Stimulated activated naive CD8-positive, alpha-beta T cell treated with anti-CD3 and anti-CD28 coated beads, Interleukin-15, amount 100 ng/mL, for 72 hours (primary cell): ENCODE measurements at regions not wholly inside any gene's neighbourhood (a gene's known extent, or its start where the extent isn't known, plus 50 kb on each side); places are given as distances from the start of the nearest gene placed in this dataset.
"Not testable (repeated sequence)": the region's sequence is repeated elsewhere in the genome, so short reads cannot be mapped to it uniquely, and the experiment has no call there.

ENCODE experiments used
- ATAC-seq: fragments of 150-1000 bp; cut with Tn5 transposase; 2 replicates; pipeline ENCODE4 v1.10.0; 2021; ENCODE audit warnings: mild to moderate bottlenecking, moderate library complexity
- DNase-seq, 2 donors: peaks; one replicate each; pipeline ENCODE4 v3.0.0; 2021 to 2022
- H3K27ac Mint-ChIP-seq, 2 donors: one replicate each; pipeline ENCODE4 v1.8.0; 2022; ENCODE audit warnings: mild to moderate bottlenecking in 2 of 2, mixed read lengths in 2 of 2, moderate library complexity in 2 of 2
- H3K27me3 Mint-ChIP-seq: one replicate; pipeline ENCODE4 v1.8.0; 2022; ENCODE audit warnings: mixed read lengths
- H3K4me1 Mint-ChIP-seq: one replicate; pipeline ENCODE4 v1.8.0; 2022; ENCODE audit warnings: mild to moderate bottlenecking, mixed read lengths
- H3K4me3 Mint-ChIP-seq, 2 donors: one replicate each; pipeline ENCODE4 v1.8.0; 2022; ENCODE audit warnings: mild to moderate bottlenecking in 2 of 2, mixed read lengths in 2 of 2, moderate library complexity in 1 of 2
- H3K9me3 Mint-ChIP-seq, 2 donors: one replicate each; pipeline ENCODE4 v1.8.0; 2022; ENCODE audit warnings: mixed read lengths in 2 of 2

DNA sequence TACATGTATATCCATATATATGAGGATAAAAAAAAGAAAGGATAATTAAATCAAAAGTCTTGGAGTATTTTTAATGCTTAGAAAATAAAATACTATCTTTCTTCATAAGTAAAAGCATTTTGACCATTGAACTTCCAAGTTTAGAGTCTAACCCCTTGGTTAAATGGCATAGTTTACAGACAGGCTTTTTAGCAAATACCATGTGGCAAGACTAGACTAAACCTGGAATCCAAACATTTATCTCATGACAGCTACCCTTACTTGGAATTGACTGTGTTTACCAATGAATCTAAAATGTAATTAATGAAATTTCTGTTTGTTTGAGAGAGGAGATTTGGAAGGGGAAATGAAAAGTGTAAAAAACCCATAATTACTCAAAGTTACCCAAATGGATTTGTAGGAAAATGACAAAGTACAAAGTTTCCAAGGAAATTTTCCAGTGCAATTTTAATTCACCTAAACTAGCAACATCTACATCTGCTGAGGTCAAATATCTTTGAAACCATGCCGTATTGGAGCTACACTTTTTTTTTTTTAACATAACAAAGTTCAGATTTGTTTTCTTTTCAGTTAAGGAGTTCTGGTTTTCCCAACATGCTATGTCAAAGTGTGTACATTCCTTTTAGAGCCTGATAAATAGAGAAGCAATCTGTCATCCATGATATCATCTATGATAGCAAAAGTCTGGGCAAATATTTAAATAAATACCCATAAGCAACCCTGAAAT is 272.1 kb upstream of the DAB2 start:
- Mint-ChIP-seq H3K27ac (peak overlapping the region in 1 of 2 donors; percentile 3), H3K4me1 (no peaks in the 10 kb centered on the region), H3K9me3 (no peaks in the 10 kb centered on the region), H3K27me3 (peaks cover 10% of the 10 kb centered on the region), H3K4me3 (no peak overlapping the region)
- ATAC-seq (no peak), DNase-seq (no peak)

DNA sequence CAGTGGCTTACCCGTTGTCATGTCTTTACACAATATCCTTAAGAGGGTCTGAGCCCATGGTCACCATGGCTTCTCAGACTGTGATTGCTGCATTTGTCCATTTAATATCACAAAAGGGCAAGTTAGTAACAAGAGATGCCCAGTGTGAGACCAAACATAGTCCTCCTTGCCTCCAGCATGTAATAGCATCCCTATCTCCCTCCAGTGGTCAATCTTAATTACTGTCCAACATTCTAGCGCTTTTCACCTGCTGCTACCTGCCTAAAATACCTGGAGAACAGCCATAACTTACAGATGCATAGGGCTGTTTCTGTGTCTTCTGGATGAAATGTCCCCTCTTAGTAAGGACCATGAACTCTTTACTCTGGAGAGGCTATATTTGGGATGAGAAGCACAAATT is 267.2 kb upstream of the DAB2 start:
- ATAC-seq (no peak), DNase-seq (no peak)
- no peak overlapping the region for H3K4me3 Mint-ChIP-seq
- H3K4me1 Mint-ChIP-seq, result no peaks in the 10 kb centered on the region
- no peak overlapping the region for H3K27ac Mint-ChIP-seq
- H3K9me3 Mint-ChIP-seq, result peaks cover 0 to 7% of the 10 kb centered on the region in 2 donors
- H3K27me3 Mint-ChIP-seq, result peaks cover 31% of the 10 kb centered on the region

DNA sequence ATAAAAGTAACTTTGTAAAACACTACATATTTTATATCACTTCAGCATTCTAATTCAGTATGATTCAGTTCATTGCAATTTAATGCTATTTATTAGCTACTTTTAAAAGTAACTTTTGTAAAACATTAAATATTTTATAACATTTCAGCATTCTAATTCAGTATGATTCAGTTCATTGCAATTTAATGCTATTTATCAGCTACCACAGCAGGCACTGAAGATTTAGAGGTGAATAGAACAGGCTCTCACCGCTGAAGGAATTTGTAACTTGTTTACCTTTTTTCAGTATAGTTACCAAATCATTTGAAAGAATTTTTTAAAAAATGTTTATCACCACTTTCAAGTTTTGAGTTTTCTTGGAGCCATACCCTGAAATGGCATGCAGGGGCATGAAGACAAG is 266.4 kb upstream of the DAB2 start:
- H3K4me3 Mint-ChIP-seq, result no peak overlapping the region
- DNase-seq, result no peak
- no peak overlapping the region for H3K27ac Mint-ChIP-seq
- no peaks in the 10 kb centered on the region for H3K4me1 Mint-ChIP-seq
- H3K27me3 Mint-ChIP-seq, result peaks cover 36% of the 10 kb centered on the region
- peaks cover 0 to 7% of the 10 kb centered on the region in 2 donors for H3K9me3 Mint-ChIP-seq
- ATAC-seq, result no peak

DNA sequence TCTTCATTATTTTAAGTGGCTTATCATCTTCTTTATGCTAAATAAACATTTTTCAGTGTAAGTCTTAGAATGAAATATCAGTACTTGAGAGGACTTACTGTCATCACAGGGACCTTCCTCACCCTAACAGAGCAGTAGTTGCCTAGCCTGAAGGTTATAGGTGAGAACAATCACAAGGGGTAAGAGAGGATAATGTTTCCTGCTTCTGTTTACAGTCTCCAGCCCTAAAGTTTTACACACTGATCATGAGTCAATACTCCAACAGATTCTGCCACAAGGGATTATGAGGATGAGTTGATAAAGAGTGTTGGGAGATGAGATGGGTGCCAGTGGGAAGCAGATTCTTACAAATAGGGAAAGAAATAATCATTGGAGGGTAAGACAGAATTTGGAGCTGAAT is 265.1 kb upstream of the DAB2 start:
- peaks cover 48% of the 10 kb centered on the region for H3K27me3 Mint-ChIP-seq
- H3K27ac Mint-ChIP-seq, result no peak overlapping the region
- ATAC-seq (no peak), DNase-seq (no peak)
- H3K4me3 Mint-ChIP-seq, result no peak overlapping the region
- no peaks in the 10 kb centered on the region for H3K4me1 Mint-ChIP-seq
- H3K9me3 Mint-ChIP-seq, result peaks cover 0 to 7% of the 10 kb centered on the region in 2 donors

DNA sequence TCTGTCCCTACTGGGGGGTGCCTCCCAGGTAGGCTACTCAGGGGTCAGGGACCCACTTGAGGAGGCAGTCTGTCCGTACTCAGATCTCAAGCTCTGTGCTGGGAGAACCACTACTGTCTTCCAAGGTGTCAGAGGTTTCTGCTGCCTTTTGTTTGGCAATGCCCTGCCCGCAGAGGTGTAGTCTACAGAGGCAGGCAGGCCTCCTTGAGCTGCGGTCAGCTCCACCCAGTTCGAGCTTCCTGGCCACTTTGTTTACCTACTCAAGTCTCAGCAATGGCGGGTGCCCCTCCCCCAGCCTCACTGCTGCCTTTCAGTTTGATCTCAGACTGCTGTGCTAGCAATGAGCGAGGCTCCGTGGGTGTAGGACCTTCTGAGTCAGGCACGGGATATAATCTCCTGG is 263.1 kb upstream of the DAB2 start:
- H3K4me3 Mint-ChIP-seq, H3K4me1 Mint-ChIP-seq, ATAC-seq, DNase-seq, H3K9me3 Mint-ChIP-seq, H3K27ac Mint-ChIP-seq: not testable (repeated sequence)
- H3K27me3 Mint-ChIP-seq, result peaks cover 44% of the 10 kb centered on the region

DNA sequence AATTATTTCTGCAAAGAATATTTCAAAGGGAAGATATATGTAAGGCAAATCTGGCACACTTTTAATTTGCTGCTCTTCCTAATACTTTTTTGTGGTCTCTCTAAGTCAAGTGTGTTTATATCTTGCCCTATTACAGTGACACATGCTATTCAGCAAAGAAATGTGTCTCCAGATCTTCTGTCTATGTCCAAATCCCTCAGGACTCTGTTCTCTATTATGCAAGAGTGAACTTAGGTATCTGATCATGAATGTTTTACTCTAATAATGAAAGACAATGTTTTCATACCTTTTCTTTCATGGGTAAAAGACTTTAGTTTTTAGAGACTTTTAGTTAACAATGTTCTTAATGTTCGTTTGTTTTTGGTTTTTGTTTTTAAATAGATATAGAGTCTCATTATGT is 255.4 kb upstream of the DAB2 start:
- no peak overlapping the region for H3K4me3 Mint-ChIP-seq
- no peaks in the 10 kb centered on the region for H3K9me3 Mint-ChIP-seq
- no peak overlapping the region for H3K27ac Mint-ChIP-seq
- ATAC-seq (no peak), DNase-seq (no peak)
- no peaks in the 10 kb centered on the region for H3K4me1 Mint-ChIP-seq
- H3K27me3 Mint-ChIP-seq, result peaks cover 18% of the 10 kb centered on the region

DNA sequence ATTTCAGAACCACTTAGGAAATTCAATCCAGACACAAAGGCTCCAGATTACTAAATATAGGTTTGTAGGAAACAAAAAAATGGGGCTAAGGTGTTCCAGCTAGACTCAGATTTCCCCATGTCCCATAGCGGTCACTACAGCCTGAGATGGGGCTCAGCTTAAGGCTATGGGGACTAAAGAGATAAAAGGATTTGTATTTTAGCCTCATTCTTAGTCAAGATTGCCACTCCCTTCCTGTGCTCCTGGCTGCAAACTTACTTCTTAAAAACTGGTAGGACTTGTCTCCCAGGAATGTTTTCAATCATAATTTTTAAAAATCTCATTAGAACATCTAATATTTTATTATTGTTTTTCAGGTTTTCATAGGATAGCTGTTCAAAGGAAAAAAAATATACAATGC is 253.8 kb upstream of the DAB2 start:
- no peak overlapping the region for H3K27ac Mint-ChIP-seq
- DNase-seq (no peak), ATAC-seq (no peak)
- no peaks in the 10 kb centered on the region for H3K9me3 Mint-ChIP-seq
- H3K4me3 Mint-ChIP-seq, result no peak overlapping the region
- H3K4me1 Mint-ChIP-seq, result no peaks in the 10 kb centered on the region
- peaks cover 17% of the 10 kb centered on the region for H3K27me3 Mint-ChIP-seq

DNA sequence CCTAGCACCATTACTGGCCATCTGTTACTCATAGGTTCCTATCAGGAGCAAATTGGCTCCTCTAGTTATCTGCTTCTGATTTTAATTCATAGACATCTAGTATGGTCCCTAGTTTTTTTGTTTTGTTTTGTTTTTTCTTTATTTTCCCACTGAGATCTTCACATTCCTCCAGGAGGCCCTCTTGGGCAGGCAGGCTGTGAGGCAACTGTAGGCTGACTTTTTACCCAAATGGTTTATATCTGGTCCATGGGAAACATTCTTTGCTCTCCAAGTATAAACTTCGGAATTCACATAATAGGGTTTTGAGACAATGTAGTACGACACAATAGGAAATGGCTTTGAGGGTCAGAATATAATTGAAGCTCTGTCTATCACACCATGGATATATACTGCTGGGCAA is 250.9 kb upstream of the DAB2 start:
- no peak for ATAC-seq
- no peaks in the 10 kb centered on the region for H3K9me3 Mint-ChIP-seq
- H3K4me1 Mint-ChIP-seq, result no peaks in the 10 kb centered on the region
- H3K27ac Mint-ChIP-seq, result no peak overlapping the region
- no peak overlapping the region for H3K4me3 Mint-ChIP-seq
- peaks cover 15% of the 10 kb centered on the region for H3K27me3 Mint-ChIP-seq
- DNase-seq, result no peak

DNA sequence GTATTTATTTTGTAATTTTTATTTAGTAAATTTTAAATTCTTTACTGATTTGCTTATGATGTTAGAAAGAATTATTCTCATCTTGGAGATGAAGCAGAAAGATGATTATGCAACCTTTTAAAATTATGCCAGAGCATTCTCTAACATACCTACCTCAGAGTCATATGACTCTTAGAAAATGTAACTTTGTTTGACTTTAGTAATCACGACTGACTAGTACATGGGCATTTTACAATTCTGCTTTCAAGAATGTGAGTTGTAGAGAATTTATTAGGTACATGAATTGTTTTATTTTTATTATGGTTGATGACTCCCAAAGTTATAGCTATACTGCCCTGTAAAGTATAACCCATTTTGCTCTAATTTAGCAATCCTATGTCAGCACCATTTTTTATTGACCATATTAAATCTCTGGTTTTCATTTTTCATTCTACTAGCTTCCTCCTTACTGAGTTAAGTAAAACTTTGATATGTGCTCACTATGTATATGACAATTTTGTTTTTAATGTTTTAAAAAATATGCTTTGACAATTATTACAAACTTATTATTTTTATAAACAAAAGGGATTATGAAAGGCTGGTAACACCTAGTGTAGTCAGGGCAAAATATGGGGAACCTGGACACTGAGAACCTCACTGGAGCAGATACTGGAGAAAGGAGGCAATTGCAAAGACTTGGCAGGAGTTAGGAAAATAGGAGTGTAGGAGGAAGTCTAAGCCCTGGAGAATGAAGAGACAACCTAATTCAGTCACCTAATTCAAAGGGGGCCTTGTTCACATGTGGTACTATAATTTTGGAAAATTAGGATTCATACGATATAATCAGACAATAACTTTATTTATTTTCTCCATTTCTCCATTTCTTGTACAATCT is 249.7 kb upstream of the DAB2 start:
- no peak for DNase-seq
- no peaks in the 10 kb centered on the region for H3K9me3 Mint-ChIP-seq
- H3K27ac Mint-ChIP-seq, result no peak overlapping the region
- no peak overlapping the region for H3K4me3 Mint-ChIP-seq
- H3K27me3 Mint-ChIP-seq, result peaks cover 15% of the 10 kb centered on the region
- no peaks in the 10 kb centered on the region for H3K4me1 Mint-ChIP-seq
- no peak for ATAC-seq

DNA sequence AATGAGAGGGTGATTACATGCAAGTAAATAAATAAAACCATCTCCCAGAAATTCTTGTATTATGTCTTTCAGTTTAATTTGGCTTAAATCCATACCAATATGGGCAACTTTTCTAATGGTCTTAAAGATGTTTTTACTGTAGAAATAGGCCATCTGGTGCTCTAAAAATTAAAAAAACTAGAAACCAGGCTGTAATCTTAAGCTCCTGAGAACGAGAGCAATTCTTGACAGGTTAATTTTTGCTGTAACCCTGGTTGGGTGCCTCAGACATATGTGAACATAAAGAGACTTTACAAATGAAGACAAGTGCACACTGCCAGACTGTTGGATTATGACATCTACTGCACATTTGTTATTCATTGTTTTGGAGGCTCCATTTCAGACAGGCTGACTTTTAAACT is 246.8 kb upstream of the DAB2 start:
- no peak overlapping the region for H3K27ac Mint-ChIP-seq
- no peaks in the 10 kb centered on the region for H3K9me3 Mint-ChIP-seq
- DNase-seq (no peak), ATAC-seq (no peak)
- no peaks in the 10 kb centered on the region for H3K4me1 Mint-ChIP-seq
- H3K27me3 Mint-ChIP-seq, result peaks cover 15% of the 10 kb centered on the region
- no peak overlapping the region for H3K4me3 Mint-ChIP-seq

DNA sequence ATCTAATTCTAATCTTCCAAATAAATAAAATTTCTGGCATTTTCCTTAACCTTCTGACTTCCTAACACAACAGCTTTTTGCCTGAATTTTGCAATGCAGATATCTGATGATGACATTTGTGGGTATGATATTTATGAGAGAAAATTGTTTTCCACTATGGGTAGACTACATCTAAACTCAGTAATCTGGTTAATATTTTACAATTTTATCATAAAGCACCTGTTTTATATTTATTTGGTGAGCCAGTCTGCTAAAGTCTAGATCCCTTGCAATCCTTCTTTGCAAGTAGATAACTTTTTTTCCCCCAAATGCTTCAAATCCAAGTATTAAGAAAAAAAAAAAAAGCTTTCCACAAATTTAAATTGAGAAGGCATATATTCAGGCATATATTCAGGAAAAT is 246.2 kb upstream of the DAB2 start:
- H3K27ac Mint-ChIP-seq, result no peak overlapping the region
- H3K4me3 Mint-ChIP-seq, result no peak overlapping the region
- peaks cover 15% of the 10 kb centered on the region for H3K27me3 Mint-ChIP-seq
- H3K4me1 Mint-ChIP-seq, result no peaks in the 10 kb centered on the region
- no peaks in the 10 kb centered on the region for H3K9me3 Mint-ChIP-seq
- no peak for ATAC-seq
- DNase-seq, result no peak

DNA sequence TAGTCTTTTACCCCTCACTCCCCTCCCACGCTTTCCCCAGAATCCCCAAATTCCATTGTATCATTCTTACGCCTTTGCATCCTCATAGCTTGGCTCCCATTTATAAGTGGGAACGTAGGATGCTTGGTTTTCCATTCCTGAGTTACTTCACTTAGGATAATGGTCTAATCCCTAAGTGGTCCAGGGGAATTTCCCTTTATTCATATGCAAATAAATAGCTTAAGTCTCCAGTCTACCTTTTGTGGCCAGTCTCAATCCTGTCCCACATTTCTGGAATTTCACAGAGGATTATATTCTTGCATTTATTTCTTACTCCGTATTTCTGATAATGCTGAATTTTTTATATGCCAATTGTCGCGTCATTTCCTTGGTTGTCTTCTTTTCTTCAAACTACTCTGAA is 245.6 kb upstream of the DAB2 start:
- Mint-ChIP-seq H3K9me3 (no peaks in the 10 kb centered on the region), H3K27me3 (peaks cover 11% of the 10 kb centered on the region), H3K4me1 (no peaks in the 10 kb centered on the region), H3K4me3 (no peak overlapping the region), H3K27ac (no peak overlapping the region)
- ATAC-seq (no peak), DNase-seq (no peak)

DNA sequence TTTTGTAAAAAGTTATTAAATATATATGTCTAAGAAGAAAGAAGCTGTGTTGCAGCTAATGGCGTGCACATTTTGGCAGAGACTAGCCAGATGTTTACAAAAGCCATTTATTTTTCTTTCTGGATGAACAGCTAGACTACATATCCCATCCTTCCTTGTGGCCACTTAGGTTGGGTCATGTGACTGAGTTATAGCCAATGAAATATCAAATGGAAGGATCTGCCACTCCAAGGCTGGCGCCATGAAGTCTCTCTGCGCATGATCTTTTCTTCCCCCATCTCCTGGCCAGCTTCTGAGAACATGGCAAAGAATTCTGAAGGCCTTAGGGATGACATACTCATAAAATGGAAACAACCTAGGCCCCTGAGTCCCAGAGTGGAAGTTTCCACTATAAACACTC is 244.2 kb upstream of the DAB2 start:
- DNase-seq, result no peak
- peaks cover 7% of the 10 kb centered on the region for H3K27me3 Mint-ChIP-seq
- H3K4me1 Mint-ChIP-seq, result no peaks in the 10 kb centered on the region
- H3K9me3 Mint-ChIP-seq, result no peaks in the 10 kb centered on the region
- no peak overlapping the region for H3K27ac Mint-ChIP-seq
- no peak for ATAC-seq
- no peak overlapping the region for H3K4me3 Mint-ChIP-seq

DNA sequence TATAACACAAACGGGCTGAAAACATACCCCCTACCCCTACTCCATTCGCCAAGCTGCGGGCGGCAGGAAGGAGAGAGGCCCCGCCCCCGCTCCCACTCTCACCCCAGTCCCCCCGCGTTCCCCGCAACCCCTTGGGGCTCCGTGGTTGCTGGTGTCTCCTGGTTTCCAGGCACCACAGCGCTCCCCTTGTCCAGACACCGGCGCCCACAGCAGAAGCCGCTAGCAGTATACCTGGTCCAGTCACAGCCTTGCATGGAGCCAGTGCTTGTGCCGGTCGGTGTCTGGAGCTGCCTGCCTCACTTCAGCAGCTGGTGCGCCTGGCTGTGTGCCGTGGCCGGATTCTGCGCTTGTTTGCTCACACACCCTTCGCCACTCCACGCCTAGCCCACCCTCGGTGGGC is 240.5 kb upstream of the DAB2 start:
- no peaks in the 10 kb centered on the region for H3K27me3 Mint-ChIP-seq
- no peak for ATAC-seq
- no peak for DNase-seq
- no peaks in the 10 kb centered on the region for H3K9me3 Mint-ChIP-seq
- H3K4me1 Mint-ChIP-seq, result peaks cover 7% of the 10 kb centered on the region
- H3K4me3 Mint-ChIP-seq, result no peak overlapping the region
- H3K27ac Mint-ChIP-seq, result no peak overlapping the region

DNA sequence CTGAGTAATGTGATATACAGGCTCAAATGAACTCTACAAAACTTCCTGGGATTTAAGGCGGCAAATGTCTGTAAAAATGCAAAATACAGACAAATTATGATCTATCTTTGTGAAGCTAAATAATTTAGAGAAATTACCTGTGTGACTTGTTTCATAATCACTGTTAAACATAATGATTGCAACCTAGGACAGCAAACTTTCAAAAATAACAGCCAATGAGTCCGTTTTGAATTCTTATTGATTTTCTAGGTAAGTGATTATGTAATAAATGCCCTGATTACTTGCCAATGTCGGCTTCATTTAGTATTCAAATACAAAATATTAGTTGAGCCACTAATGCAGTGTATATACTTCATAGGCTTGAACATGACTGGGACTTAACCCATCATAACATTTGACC is 238.2 kb upstream of the DAB2 start:
- Mint-ChIP-seq H3K4me1 (peaks cover 16% of the 10 kb centered on the region), H3K27me3 (no peaks in the 10 kb centered on the region), H3K27ac (no peak overlapping the region), H3K4me3 (no peak overlapping the region), H3K9me3 (no peaks in the 10 kb centered on the region)
- DNase-seq (no peak), ATAC-seq (no peak)

DNA sequence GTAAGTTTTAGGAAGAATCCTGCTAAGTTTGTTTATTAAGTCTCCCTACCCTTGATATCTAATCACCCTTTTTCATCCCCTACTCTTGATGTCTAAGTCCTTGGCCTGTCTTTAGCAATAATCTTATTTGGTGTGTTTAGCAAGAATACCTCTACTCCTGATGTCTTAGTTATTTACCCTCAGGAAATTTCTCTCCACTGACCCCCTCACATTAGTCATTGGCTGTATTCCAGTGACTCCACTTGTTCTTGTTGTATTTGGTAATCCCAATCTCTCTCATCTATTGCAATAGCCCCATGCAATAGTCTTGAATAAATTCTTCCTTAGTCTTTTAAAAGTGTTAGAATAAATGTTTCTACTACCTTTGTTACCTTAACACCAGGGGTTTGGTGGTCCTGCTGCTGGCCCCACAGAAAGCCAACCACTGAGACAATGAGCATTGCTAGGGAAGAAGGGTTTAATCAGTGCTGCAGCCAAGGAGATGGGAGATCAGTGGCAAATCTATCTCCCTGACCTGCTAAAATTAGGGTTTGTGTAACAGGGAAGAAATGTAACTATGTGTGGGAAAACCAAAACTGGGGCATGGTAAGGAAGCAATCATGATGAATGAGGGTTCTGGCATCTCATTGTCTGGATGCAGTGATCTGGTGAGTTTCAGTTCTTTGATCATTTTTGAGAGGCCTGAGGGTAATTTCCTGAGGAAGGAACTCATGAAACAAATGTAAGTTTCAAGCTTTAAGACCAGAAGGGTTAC is 236.4 kb upstream of the DAB2 start:
- Mint-ChIP-seq H3K4me3 (no peak overlapping the region), H3K27me3 (no peaks in the 10 kb centered on the region)

More for the DNA sequence above, 236.4 kb upstream of the DAB2 start:
- Mint-ChIP-seq H3K27ac (peak overlapping the region in 1 of 2 donors; percentile 30), H3K4me1 (peaks cover 25% of the 10 kb centered on the region), H3K9me3 (no peaks in the 10 kb centered on the region)
- no peak for DNase-seq
- ATAC-seq, result no peak
